ENCODE measurements at regions not wholly inside any gene's neighbourhood (a gene's known extent, or its start where the extent isn't known, plus 50 kb on each side); places are given as distances from the start of the nearest gene placed in this dataset.

GRCh38 chr2:138213624-138214023 lies 249.4 kb downstream of the HNMT start:
- no peaks in the 10 kb centered on the region for H3K4me1 Mint-ChIP-seq (ENCODE audit: low read depth)
- peaks cover 3% of the 10 kb centered on the region for H3K9me3 Mint-ChIP-seq (ENCODE audit: low read depth)
- TF ChIP-seq CTCF (IDR thresholded peaks at IDR 0.05; ENCODE audit: unreplicated experiment) = no peak
- no peaks in the 10 kb centered on the region for H3K27me3 Mint-ChIP-seq
- no peak for DNase-seq (ENCODE audit: low spot score, unreplicated experiment)
- H3K4me3 Mint-ChIP-seq (ENCODE audit: low read depth) = no peak overlapping the region
- no peak overlapping the region for H3K27ac Mint-ChIP-seq
- H3K36me3 Mint-ChIP-seq (ENCODE audit: insufficient read depth) = no peaks in the 10 kb centered on the region

- Mint-ChIP-seq H3K27me3 (no peaks in the 10 kb centered on the region), H3K4me1 (ENCODE audit: low read depth) (no peaks in the 10 kb centered on the region), H3K4me3 (ENCODE audit: low read depth) (no peak overlapping the region), H3K9me3 (ENCODE audit: low read depth) (peaks cover 3% of the 10 kb centered on the region), H3K36me3 (ENCODE audit: insufficient read depth) (no peaks in the 10 kb centered on the region), H3K27ac (no peak overlapping the region)
- no peak for TF ChIP-seq CTCF (IDR thresholded peaks at IDR 0.05; ENCODE audit: unreplicated experiment)
- no peak for DNase-seq (ENCODE audit: low spot score, unreplicated experiment)
These were observed 251.7 kb downstream of the HNMT start for GRCh38 chr2:138215958-138216357.

- TF ChIP-seq CTCF (IDR thresholded peaks at IDR 0.05; ENCODE audit: unreplicated experiment) = no peak
- no peak overlapping the region for H3K4me3 Mint-ChIP-seq (ENCODE audit: low read depth)
- no peaks in the 10 kb centered on the region for H3K27me3 Mint-ChIP-seq
- no peaks in the 10 kb centered on the region for H3K4me1 Mint-ChIP-seq (ENCODE audit: low read depth)
- H3K36me3 Mint-ChIP-seq (ENCODE audit: insufficient read depth) = no peaks in the 10 kb centered on the region
- H3K27ac Mint-ChIP-seq = no peak overlapping the region
- no peaks in the 10 kb centered on the region for H3K9me3 Mint-ChIP-seq (ENCODE audit: low read depth)
- no peak for DNase-seq (ENCODE audit: low spot score, unreplicated experiment)
These were observed 253.7 kb downstream of the HNMT start for GRCh38 chr2:138217975-138218374.

GRCh38 chr2:138218397-138218796 lies 254.1 kb downstream of the HNMT start:
- DNase-seq (ENCODE audit: low spot score, unreplicated experiment) = no peak
- Mint-ChIP-seq H3K27ac (no peak overlapping the region), H3K27me3 (no peaks in the 10 kb centered on the region), H3K9me3 (ENCODE audit: low read depth) (no peaks in the 10 kb centered on the region), H3K4me1 (ENCODE audit: low read depth) (no peaks in the 10 kb centered on the region), H3K36me3 (ENCODE audit: insufficient read depth) (no peaks in the 10 kb centered on the region), H3K4me3 (ENCODE audit: low read depth) (no peak overlapping the region)
- no peak for TF ChIP-seq CTCF (IDR thresholded peaks at IDR 0.05; ENCODE audit: unreplicated experiment)

GRCh38 chr2:138219961-138220360 lies 255.7 kb downstream of the HNMT start:
- DNase-seq (ENCODE audit: low spot score, unreplicated experiment) = no peak
- Mint-ChIP-seq H3K27me3 (no peaks in the 10 kb centered on the region), H3K27ac (no peak overlapping the region), H3K4me1 (ENCODE audit: low read depth) (no peaks in the 10 kb centered on the region), H3K4me3 (ENCODE audit: low read depth) (no peak overlapping the region), H3K36me3 (ENCODE audit: insufficient read depth) (no peaks in the 10 kb centered on the region), H3K9me3 (ENCODE audit: low read depth) (no peaks in the 10 kb centered on the region)
- no peak for TF ChIP-seq CTCF (IDR thresholded peaks at IDR 0.05; ENCODE audit: unreplicated experiment)
